HG03432 (cell line): ENCODE measurements at regions not wholly inside any gene's neighbourhood (a gene's known extent, or its start where the extent isn't known, plus 50 kb on each side); places are given as distances from the start of the nearest gene placed in this dataset.

Experiments used
- ATAC-seq: cut with Tn5 transposase; IDR thresholded peaks from one replicate; pipeline ENCODE4 v1.9.1; 2021; ENCODE audit warnings: mild to moderate bottlenecking, moderate library complexity; ENCODE audit not compliant: unreplicated experiment

DNA sequence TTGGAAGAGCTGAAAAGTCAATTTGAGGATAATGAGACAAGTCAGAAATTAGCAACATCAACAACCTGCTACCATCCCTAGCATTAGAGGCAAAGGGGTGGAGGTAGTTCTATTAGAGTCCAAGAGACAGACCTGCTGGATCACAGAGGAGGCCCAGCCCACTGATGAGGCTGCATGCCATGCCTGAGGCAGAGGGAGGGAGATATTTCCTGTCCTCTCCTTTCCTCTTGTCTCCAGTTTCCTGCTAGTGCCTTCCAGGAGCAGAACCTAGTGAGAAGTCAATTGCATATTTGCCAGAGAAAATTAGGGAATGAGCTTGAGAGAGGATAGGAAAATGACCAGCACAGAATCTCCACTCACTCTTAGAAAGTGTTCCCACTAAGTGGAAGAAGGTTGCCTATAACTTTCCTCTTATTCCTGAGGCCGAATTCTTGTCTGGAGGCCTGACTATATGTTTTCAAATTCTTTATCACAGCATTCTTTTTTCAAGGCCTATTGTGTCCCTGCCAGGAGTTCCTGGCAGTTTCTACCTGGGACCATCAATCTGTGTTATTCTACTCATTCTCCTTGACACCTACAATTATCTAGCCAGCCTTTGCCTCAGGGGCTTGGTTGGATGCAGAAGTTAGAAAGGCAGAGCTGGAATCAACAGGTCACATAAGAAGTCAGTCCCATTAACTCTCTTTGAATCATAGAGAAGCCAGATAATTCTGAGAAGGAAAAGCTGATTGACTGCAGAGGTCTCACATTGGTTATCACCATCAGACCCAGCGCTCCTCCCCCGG, 121.9 kb downstream of the EMP1 start:
- ATAC-seq: no peak

DNA sequence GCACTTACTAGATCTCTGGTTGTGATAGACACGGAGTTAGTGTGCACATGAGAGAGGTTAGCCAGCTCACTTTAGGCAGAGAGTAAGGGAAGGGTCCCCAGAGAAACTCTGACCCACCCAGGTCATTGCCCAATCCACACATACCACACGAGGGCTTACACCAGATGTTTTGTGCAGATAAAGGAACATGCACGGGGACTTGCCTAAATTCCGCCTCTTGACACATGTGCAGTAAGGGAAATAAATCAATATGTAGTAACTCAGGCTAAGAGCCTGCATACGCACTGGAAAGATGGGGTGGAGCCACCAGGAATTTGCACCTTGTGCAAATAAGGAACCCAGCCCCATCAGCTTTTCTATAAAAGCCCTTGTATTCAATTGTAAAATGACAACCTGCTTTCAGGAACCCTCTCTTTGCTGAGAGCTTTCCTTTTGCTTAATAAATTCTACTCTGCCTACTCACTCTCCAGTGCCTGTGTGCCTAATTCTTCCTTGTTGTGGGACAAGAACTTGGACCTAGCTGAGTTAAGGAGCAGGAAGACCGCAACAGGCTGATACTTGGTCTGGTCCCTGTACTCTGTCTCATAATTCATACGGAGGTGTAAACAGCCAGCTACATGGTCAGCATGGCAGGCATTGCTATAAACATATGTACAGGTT, 120.2 kb downstream of the EMP1 start:
- no peak for ATAC-seq

DNA sequence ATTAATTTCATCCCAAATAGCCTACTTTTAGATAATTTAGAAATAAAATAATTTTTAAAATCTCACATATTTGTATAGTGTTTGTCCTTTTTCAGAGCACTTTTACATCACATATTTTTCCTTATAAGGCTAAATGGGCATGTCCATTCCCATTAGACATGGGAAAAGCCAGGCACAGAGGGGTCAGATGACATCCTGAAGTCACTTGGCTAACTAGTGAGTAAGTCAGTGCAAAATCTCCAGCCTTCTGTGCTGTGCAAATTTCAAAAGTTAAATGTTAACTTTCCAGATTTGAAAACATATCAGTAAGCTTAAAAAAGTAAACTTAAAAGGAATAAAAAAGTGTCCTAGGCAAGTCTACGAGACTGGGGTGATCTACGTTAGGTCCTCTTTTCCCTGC, 117.4 kb downstream of the EMP1 start:
- ATAC-seq: no peak

DNA sequence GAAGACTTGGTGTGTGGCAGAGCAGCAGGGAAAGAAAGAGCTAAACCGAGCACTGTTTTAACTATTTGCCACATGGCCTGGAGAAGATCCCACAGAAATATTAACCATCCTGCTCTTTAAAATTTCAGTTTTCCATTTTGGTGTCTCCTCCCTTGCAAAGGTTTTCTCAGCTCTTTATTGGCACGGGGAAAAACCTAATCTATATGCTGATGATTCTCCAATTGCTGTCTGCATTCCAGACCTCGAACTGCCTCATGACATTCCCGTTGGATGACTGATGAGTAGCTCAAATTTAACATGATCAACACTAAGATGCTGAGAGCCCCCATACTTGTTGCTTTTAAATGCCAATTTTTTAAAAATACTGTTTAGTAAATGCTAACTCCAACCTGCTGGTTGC, 115.0 kb downstream of the EMP1 start:
- no peak for ATAC-seq

DNA sequence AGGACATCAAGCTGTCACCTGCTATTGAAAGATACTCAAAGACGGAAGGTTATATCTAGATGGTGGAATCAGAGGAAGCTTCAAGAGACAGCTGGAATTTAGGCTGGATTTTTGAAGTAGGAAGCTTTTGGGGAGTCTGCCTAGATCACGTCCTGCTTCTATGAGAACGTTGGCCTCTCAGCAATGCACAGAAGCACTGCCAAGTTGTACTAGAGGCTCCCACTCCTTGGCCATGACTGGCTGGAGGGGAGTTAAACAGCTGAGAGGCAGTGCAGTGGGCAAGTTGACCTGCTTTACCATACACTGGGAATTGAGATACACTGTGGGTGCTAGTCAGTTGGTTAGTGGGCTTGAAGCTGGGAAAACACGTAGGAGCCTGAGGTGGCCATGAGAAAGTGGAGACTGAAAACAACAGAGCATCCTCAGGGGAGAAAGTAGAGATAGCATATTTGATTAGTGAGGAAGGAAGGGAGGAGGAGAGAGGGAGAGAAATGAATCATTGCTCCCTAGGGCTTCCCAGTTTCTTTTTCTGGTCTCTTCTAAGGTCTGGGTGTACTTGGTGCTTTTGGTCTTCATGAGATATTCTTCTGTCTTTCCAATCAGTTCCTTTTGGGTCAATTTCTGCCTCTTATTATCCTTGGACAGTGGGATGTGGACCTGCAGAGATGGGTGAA, 110.8 kb downstream of the EMP1 start:
- ATAC-seq: no peak

DNA sequence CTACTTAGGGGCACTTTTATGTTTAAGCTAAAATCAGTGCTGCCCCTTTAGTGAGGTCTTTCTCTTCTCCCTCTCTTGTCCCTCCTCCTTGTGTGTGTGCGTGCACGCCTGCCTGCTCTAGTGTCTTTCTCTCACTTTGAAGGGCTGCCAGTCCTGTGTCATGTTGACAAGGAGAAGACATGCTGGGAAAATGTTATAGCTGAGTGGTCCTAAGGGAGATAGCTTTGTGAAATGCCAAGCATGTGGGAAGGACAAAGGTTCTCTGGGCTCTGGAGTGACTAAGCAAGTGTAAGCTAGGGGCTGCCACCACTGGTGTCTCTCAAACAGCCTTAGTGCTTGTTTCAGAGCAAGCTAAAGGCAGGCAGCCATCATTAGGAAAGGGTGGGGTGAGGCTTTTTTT, 108.4 kb downstream of the EMP1 start:
- ATAC-seq: no peak

DNA sequence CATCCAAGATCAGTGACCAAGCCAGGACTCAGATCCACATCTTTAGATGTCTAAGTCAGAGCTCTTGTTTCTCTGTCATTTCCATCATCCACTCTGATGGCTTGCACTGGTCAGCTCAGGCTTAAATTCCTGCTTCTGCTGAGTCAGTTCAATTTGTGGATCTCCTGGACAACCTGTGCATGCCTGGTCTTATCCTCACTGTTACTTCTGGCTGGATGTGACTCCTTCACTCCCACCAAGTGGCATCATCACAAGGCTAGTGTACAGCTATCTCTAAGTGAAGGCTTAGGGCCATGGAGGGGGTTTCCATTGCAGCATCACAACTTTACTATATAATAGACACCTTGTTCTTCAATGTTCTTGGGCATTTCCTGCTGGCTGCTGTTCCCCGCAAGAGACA, 102.9 kb downstream of the EMP1 start:
- peak; percentile 39 for ATAC-seq

DNA sequence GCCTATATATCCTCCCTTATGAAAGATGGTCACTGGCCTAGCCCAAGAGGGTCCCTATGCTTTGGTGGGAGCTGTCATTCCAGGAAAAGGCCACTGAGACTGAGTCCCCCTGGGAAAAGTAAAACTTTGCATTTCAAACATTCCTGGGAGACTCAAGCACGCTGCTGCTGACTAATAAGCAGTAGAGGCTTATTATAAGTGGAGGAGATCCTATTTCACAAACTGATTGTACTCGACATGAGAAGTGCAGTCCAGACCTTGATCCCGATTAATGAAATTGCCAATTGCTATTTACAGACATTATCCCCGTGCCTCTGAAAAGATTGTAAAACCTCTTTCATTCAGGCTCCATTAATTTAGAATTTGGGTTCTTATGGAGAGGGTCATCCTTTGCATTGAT, 96.6 kb downstream of the EMP1 start:
- ATAC-seq: no peak

DNA sequence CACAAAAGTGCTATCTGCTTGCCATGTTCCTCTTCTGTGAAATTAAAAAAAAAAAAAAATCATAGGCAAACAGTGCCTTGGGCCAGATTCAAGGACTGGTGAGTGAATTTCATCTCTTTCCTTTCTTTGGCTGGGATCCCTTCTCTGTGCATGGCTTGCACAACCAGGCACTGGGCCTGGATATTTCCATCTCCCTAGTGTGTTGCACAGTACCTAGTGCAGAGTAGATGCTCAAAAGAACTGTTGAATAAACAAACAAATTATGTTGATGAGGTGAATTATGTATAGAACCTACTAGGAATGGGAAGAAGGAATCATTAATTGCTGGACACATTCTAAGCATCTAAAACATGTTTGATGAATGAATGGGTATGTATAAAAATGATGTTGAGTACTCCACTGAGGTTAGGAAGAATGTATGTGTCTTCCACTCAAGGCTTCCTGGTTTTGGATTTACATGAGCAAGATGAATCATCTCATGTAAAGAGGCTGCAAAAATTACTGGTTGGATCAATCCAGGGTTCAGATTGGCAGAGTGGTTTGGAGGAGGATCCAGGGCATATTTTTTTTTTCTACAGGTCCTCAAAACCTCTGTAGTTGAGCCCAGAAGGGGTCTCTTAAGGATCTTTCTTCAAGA, 93.2 kb downstream of the EMP1 start:
- no peak for ATAC-seq

DNA sequence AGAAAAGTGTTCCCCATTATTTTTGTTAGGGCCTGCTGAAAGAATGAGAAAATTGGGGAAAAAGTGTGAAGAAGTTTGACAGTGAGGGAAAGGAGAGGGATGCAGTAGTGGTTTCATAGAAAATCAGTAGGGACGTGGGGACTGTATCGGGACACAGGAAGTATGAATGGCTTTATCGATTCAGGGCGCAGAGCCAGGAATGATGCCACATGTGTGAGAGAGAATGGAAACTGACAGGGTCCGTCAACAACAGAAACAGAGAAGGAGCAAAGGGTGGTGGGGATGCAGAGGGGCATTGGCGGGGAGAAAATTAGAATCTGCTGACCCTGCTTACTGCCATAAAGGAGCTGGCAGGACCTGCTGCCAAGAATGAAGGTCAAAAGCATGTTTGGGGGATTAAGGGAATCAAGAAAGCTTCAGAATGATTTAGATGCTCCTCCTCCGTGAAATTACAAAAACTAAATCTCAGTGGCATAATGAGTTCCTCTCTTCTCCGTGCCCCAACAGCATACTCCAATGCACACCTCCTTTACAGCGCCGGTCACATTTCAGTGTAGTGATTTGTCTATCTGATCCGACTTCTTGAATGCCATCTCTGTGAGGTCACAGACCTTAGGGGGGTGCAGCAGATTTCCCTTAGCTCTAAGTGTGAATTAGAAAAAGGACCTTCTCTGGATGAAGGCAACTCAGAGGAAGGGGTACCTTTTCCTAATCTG, 92.6 kb downstream of the EMP1 start:
- ATAC-seq: no peak

DNA sequence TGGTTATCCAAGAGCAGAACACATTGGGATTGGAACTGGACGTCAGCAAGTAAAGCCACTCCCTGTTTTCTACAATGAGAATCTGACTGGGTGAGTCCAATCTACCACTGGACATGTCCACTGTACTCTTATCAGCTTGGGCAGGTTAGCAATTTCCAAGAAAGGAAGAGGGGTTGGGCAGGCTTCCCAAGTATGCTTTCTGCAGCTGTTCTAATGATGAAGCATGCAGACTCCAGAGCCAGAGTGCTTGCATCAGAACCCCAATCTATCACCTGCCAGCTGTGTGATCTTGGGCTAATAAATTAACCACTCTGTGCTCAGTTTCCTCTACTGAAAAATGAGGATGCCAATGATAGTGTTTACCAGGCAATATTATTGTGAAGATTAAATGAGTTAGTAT, 92.0 kb downstream of the EMP1 start:
- no peak for ATAC-seq

DNA sequence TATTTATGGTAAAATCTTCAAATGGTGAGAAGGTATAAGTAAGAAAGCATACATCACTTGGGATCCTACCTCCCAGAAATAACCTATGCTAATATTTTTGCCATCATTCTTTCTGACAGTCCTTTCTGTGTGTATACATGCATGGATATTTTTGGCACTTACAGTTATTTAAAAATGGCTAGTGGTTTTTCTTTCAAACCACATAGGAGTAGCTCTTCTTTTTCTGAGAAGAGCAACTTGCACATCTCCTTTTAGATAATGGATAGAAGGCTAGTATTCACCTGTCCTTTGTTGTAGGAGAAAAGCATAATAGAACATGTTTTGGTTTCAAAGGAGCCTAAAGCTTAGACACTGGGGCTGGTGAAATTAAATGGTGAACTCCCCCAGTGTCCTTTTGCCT, 87.3 kb downstream of the EMP1 start:
- ATAC-seq: no peak

DNA sequence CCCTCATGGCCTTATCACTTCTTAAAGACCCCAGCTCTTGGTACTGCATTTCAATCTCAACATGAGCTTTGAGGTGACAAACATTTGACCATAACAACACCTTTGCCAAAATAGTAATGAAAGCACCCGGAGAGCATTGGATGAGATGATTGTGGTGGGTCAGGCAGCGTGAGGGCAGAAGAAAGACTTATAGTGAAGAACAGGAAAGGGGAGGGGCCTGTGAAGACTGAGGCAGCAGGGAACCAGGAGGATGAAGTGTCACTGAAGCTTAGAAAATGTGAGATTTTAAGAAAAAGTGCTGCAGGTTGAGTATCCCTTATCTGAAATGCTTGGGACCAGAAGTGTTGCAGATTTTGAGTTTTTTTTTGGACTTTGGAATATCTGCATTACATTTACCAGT, 86.3 kb downstream of the EMP1 start:
- no peak for ATAC-seq

DNA sequence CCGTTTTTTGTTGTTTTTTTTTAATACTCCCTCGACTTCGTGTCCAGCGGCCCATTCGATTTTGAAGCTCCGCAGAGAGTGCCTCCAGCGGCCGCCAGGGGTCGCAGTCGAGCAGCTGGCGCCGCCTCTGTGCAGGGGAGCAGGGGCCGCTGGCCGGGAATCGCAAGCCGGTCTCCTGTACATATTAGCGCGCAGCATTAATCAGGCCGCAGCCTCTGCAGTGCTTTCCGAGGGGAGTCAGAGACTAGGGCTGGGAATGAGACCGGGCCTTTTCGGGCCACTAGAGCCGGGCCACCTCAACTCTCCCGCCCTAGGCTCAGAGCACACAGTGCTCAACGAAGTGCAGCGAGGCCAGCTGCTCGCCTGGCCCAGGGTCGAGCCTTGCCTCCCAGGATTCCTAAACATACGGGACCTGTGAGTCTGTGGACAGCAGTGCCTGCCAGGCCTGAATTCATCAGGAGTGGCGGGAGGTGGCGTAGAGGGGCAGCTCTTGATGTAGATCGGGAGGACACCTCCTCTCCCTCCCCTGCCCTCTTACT, 81.8 kb downstream of the EMP1 start:
- ATAC-seq: peak; percentile 89

DNA sequence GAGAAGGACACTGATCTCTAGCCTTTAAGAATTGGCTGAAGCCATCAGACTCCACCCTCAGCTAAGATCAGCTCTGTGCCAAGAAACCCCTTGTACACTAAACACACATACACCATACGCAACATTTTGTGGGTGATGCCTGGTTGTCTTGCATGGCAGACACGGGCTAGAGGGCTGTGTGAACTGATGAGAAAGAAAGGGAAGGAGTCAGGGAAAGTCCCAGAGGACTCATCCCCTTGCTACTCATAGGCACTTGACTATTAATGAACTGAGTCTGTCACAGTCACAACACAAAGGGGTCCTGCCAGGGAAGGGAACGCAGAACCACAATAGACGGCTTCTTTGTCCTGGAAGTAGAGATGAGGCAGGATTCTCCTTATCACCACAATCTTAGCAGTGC, 80.8 kb downstream of the EMP1 start:
- no peak for ATAC-seq

DNA sequence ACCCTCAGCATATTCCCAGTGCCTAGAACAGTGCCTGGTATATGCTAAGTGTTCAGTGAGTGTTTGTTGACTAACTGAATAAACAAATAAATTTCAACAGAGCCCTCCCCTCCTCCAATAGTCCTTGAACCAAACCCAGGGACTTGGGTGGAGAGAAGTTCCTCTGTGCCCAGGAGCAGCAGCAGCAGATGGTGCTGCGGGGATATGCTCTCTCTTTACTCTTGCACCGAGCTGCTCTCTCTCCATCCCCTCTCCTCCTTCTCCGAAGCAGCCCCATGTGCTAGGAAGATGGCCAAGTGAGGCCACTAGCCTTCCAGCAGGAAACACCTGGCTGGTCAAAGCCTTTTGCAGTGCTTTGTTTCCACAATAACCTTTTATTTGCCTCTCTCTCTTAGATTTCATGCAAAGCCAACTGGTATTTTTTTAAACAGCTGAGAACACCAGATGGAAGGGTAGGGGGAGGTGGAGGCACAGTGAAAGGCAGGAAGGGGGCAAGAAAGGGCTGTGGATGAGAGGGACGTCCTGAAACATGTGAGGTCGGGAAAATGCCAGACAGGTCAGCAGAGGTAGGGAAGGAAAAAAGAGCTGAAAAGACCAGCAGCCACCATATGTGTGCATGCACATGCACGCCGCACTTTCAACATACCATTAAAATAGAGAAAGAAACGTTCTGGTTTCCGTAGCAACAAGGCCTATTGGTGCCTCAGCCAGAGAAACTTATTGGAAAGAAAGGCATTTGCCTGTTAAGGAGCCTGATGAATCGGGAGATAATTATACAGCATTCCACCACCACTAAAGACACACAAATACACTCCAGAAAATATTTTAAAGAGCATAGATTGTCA, 78.9 kb downstream of the EMP1 start:
- no peak for ATAC-seq

DNA sequence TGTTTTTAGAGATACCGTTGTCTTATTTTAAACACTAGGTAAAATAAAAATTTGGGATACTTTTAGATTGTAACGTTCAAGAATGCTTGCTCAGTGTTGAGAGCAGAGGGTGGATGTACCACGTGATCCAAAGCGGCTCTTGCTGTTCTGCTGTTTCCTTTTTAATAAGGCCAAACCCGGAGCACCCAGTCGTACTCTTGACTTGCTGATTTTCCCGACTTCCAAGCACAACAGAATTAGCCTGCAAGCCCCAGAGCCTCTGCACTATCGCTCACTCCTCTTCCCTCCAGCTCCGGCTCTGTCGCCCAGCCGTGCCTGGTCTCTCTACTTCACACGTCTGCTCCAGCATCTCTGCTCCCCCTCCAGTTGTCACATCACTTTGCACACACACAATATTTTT, 77.3 kb downstream of the EMP1 start:
- ATAC-seq: no peak

DNA sequence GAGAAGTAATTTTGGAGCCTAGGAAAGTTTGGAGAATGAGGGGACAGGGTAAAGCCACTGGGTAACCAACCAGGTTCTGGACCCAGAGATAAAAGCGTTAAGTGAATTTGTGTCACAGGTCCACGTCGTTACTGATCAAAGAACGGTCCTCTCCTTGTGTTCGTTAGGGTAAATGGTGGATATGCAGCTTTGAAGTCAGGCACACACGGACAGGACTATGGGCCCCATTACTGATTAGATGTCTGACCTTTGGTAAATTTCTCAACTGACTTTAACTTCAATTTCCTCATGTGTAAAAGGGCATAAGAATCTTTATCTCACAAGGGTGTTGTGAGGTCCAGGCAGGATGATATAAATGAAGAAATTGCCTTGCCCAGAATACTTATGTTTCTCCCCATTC, 76.6 kb downstream of the EMP1 start:
- no peak for ATAC-seq

DNA sequence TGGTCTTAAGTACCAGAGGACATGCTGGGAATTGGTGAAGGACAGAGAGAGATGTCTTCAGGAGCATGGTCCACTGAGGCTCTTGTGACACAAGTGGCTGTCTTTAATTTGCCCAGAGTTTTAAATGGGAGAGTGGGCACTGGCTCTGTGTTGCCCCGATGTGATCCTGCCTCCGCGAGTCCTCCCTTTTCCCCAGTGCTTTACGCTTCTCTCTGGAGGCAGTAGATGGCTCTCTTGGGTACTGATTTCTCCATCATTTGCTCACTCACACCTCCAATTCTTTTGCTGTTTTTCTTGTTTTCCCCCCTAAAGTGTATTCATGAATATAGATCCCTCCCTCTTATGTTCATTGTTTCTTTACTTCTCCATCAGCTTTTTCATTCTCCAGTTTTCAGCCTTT, 74.3 kb downstream of the EMP1 start:
- ATAC-seq: no peak
